ENCODE measurements at regions not wholly inside any gene's neighbourhood (a gene's known extent, or its start where the extent isn't known, plus 50 kb on each side); places are given as distances from the start of the nearest gene placed in this dataset.
A peak's percentile ranks its signal among the peaks of the same experiment; 100 is the strongest.

GRCh38 chr9:4921449-4921848, 63.6 kb upstream of the JAK2 start:
- H3K27ac ChIP-seq (ENCODE audit: low read depth, low read length), result no peak overlapping the region
- H3K4me3 ChIP-seq (ENCODE audit: low read length), result no peak overlapping the region
- no peak overlapping the region for H3K27ac Mint-ChIP-seq
- peaks cover 0 to 7% (median 3%) of the 10 kb centered on the region in 3 donors for H3K4me1 Mint-ChIP-seq
- H3K27me3 ChIP-seq (ENCODE audit: insufficient read depth, low read length, poor library complexity, severe bottlenecking), result no peaks in the 10 kb centered on the region
- ChIA-PET CTCF (no interaction called here), POLR2A (no interaction called here)
- H3K4me1 ChIP-seq (ENCODE audit: insufficient read depth, low read length), result no peaks in the 10 kb centered on the region
- H3K36me3 ChIP-seq (ENCODE audit: insufficient read depth, low read length), result no peaks in the 10 kb centered on the region
- DNase-seq, result no peak
- H3K4me3 Mint-ChIP-seq, result no peak overlapping the region
- no peaks in the 10 kb centered on the region for H3K9me3 Mint-ChIP-seq
- H3K27me3 Mint-ChIP-seq, result no peaks in the 10 kb centered on the region
- H3K36me3 Mint-ChIP-seq, result peaks cover 0 to 4% (median 1%) of the 10 kb centered on the region in 3 donors
- no peaks in the 10 kb centered on the region for H3K9me3 ChIP-seq (ENCODE audit: low read length)

- peaks cover 0 to 4% (median 1%) of the 10 kb centered on the region in 3 donors for H3K36me3 Mint-ChIP-seq
- no peak for DNase-seq
- no peak overlapping the region for H3K4me3 Mint-ChIP-seq
- Histone ChIP-seq H3K36me3 (ENCODE audit: insufficient read depth, low read length) (no peaks in the 10 kb centered on the region), H3K9me3 (ENCODE audit: low read length) (no peaks in the 10 kb centered on the region), H3K27me3 (ENCODE audit: insufficient read depth, low read length, poor library complexity, severe bottlenecking) (no peaks in the 10 kb centered on the region), H3K27ac (ENCODE audit: low read depth, low read length) (no peak overlapping the region), H3K4me3 (ENCODE audit: low read length) (no peak overlapping the region), H3K4me1 (ENCODE audit: insufficient read depth, low read length) (no peaks in the 10 kb centered on the region)
- CTCF ChIA-PET, result no interaction called here
- POLR2A ChIA-PET, result no interaction called here
- no peak overlapping the region for H3K27ac Mint-ChIP-seq
- peaks cover 0 to 7% (median 3%) of the 10 kb centered on the region in 3 donors for H3K4me1 Mint-ChIP-seq
- peaks cover 0 to 2% of the 10 kb centered on the region in 2 donors for H3K27me3 Mint-ChIP-seq
- H3K9me3 Mint-ChIP-seq, result no peaks in the 10 kb centered on the region
These were observed 63.0 kb upstream of the JAK2 start for GRCh38 chr9:4922101-4922500.

- no peak overlapping the region for H3K4me3 Mint-ChIP-seq
- no peaks in the 10 kb centered on the region for H3K9me3 ChIP-seq (ENCODE audit: low read length)
- H3K4me1 Mint-ChIP-seq, result peaks cover 0 to 7% (median 3%) of the 10 kb centered on the region in 3 donors
- no peak for DNase-seq
- H3K4me1 ChIP-seq (ENCODE audit: insufficient read depth, low read length), result no peaks in the 10 kb centered on the region
- no peaks in the 10 kb centered on the region for H3K36me3 ChIP-seq (ENCODE audit: insufficient read depth, low read length)
- H3K4me3 ChIP-seq (ENCODE audit: low read length), result no peak overlapping the region
- peaks cover 0 to 2% of the 10 kb centered on the region in 2 donors for H3K27me3 Mint-ChIP-seq
- no peaks in the 10 kb centered on the region for H3K9me3 Mint-ChIP-seq
- POLR2A ChIA-PET, result no interaction called here
- peaks cover 0 to 1% (median under 1%) of the 10 kb centered on the region in 3 donors for H3K36me3 Mint-ChIP-seq
- no peaks in the 10 kb centered on the region for H3K27me3 ChIP-seq (ENCODE audit: insufficient read depth, low read length, poor library complexity, severe bottlenecking)
- CTCF ChIA-PET, result interaction anchor here (2.5 kb wide), 1 partner anchor 160 kb away, joined by 14 read pairs; no protein-coding TSS in a partner anchor
- no peak overlapping the region for H3K27ac ChIP-seq (ENCODE audit: low read depth, low read length)
- no peak overlapping the region for H3K27ac Mint-ChIP-seq
These were observed 62.3 kb upstream of the JAK2 start for GRCh38 chr9:4922730-4923129.

GRCh38 chr9:4923141-4923540, 61.9 kb upstream of the JAK2 start:
- ChIA-PET CTCF (interaction anchor here (1.1 to 2.5 kb wide), 3 partner anchors 161 to 318 kb away, joined by 3 to 14 read pairs (median 10); no protein-coding TSS in a partner anchor), POLR2A (no interaction called here)
- H3K27me3 Mint-ChIP-seq, result peaks cover 0 to 2% of the 10 kb centered on the region in 2 donors
- no peaks in the 10 kb centered on the region for H3K27me3 ChIP-seq (ENCODE audit: insufficient read depth, low read length, poor library complexity, severe bottlenecking)
- peaks cover 0 to 7% (median 3%) of the 10 kb centered on the region in 3 donors for H3K4me1 Mint-ChIP-seq
- no peak overlapping the region for H3K27ac ChIP-seq (ENCODE audit: low read depth, low read length)
- peaks cover 0 to 1% (median 0%) of the 10 kb centered on the region in 3 donors for H3K36me3 Mint-ChIP-seq
- no peak overlapping the region for H3K27ac Mint-ChIP-seq
- no peaks in the 10 kb centered on the region for H3K36me3 ChIP-seq (ENCODE audit: insufficient read depth, low read length)
- no peaks in the 10 kb centered on the region for H3K4me1 ChIP-seq (ENCODE audit: insufficient read depth, low read length)
- no peaks in the 10 kb centered on the region for H3K9me3 Mint-ChIP-seq
- H3K9me3 ChIP-seq (ENCODE audit: low read length), result no peaks in the 10 kb centered on the region
- DNase-seq, result no peak
- no peak overlapping the region for H3K4me3 Mint-ChIP-seq
- H3K4me3 ChIP-seq (ENCODE audit: low read length), result no peak overlapping the region

- H3K27me3 ChIP-seq (ENCODE audit: insufficient read depth, low read length, poor library complexity, severe bottlenecking), result no peaks in the 10 kb centered on the region
- POLR2A ChIA-PET, result no interaction called here
- CTCF ChIA-PET, result interaction anchor here (0.7 to 2.5 kb wide), 8 partner anchors 53 to 319 kb away, joined by 3 to 14 read pairs (median 3); no protein-coding TSS in a partner anchor
- Mint-ChIP-seq H3K27me3 (peaks cover 0 to 2% of the 10 kb centered on the region in 2 donors), H3K36me3 (peaks cover 0 to 1% (median 0%) of the 10 kb centered on the region in 3 donors), H3K9me3 (no peaks in the 10 kb centered on the region), H3K4me3 (no peak overlapping the region), H3K4me1 (peaks cover 0 to 7% (median 3%) of the 10 kb centered on the region in 3 donors), H3K27ac (peak overlapping the region in 1 of 8 donors; percentile 39)
- H3K36me3 ChIP-seq (ENCODE audit: insufficient read depth, low read length), result no peaks in the 10 kb centered on the region
- DNase-seq, result peak in 2 of 5 donors; percentile 8 to 21
- H3K27ac ChIP-seq (ENCODE audit: low read depth, low read length), result no peak overlapping the region
- no peak overlapping the region for H3K4me3 ChIP-seq (ENCODE audit: low read length)
- H3K4me1 ChIP-seq (ENCODE audit: insufficient read depth, low read length), result no peaks in the 10 kb centered on the region
- H3K9me3 ChIP-seq (ENCODE audit: low read length), result no peaks in the 10 kb centered on the region
These were observed 61.2 kb upstream of the JAK2 start for GRCh38 chr9:4923580-4924544.

- DNase-seq, result no peak
- H3K27ac Mint-ChIP-seq, result no peak overlapping the region
- Histone ChIP-seq H3K4me1 (ENCODE audit: insufficient read depth, low read length) (no peaks in the 10 kb centered on the region), H3K27me3 (ENCODE audit: insufficient read depth, low read length, poor library complexity, severe bottlenecking) (no peaks in the 10 kb centered on the region), H3K4me3 (ENCODE audit: low read length) (no peak overlapping the region), H3K36me3 (ENCODE audit: insufficient read depth, low read length) (no peaks in the 10 kb centered on the region), H3K27ac (ENCODE audit: low read depth, low read length) (no peak overlapping the region), H3K9me3 (ENCODE audit: low read length) (no peaks in the 10 kb centered on the region)
- H3K4me1 Mint-ChIP-seq, result peaks cover 0 to 7% (median 3%) of the 10 kb centered on the region in 3 donors
- H3K9me3 Mint-ChIP-seq, result no peaks in the 10 kb centered on the region
- H3K4me3 Mint-ChIP-seq, result no peak overlapping the region
- POLR2A ChIA-PET, result no interaction called here
- H3K36me3 Mint-ChIP-seq, result peaks cover 0 to 1% (median 0%) of the 10 kb centered on the region in 3 donors
- CTCF ChIA-PET, result no interaction called here
- H3K27me3 Mint-ChIP-seq, result peaks cover 0 to 2% of the 10 kb centered on the region in 2 donors
These were observed 58.8 kb upstream of the JAK2 start for GRCh38 chr9:4926239-4926638.

GRCh38 chr9:4927043-4927471, 58.0 kb upstream of the JAK2 start:
- H3K9me3 Mint-ChIP-seq, result no peaks in the 10 kb centered on the region
- H3K4me1 Mint-ChIP-seq, result peaks cover 0 to 7% (median 3%) of the 10 kb centered on the region in 3 donors
- Histone ChIP-seq H3K4me1 (ENCODE audit: insufficient read depth, low read length) (no peaks in the 10 kb centered on the region), H3K36me3 (ENCODE audit: insufficient read depth, low read length) (no peaks in the 10 kb centered on the region), H3K27ac (ENCODE audit: low read depth, low read length) (peak overlapping the region; percentile 45), H3K4me3 (ENCODE audit: low read length) (no peak overlapping the region), H3K27me3 (ENCODE audit: insufficient read depth, low read length, poor library complexity, severe bottlenecking) (no peaks in the 10 kb centered on the region), H3K9me3 (ENCODE audit: low read length) (no peaks in the 10 kb centered on the region)
- peak overlapping the region in 1 of 8 donors; percentile 28 for H3K27ac Mint-ChIP-seq
- DNase-seq, result no peak
- ChIA-PET CTCF (no interaction called here), POLR2A (no interaction called here)
- H3K36me3 Mint-ChIP-seq, result peaks cover 0 to 3% (median 0%) of the 10 kb centered on the region in 3 donors
- H3K27me3 Mint-ChIP-seq, result peaks cover 0 to 4% of the 10 kb centered on the region in 2 donors
- no peak overlapping the region for H3K4me3 Mint-ChIP-seq

- Histone ChIP-seq H3K27ac (ENCODE audit: low read depth, low read length) (peak overlapping the region; percentile 45), H3K4me3 (ENCODE audit: low read length) (no peak overlapping the region), H3K27me3 (ENCODE audit: insufficient read depth, low read length, poor library complexity, severe bottlenecking) (no peaks in the 10 kb centered on the region), H3K4me1 (ENCODE audit: insufficient read depth, low read length) (no peaks in the 10 kb centered on the region), H3K36me3 (ENCODE audit: insufficient read depth, low read length) (no peaks in the 10 kb centered on the region), H3K9me3 (ENCODE audit: low read length) (no peaks in the 10 kb centered on the region)
- no peak for DNase-seq
- no peak overlapping the region for H3K27ac Mint-ChIP-seq
- peaks cover 0 to 4% of the 10 kb centered on the region in 2 donors for H3K27me3 Mint-ChIP-seq
- CTCF ChIA-PET, result no interaction called here
- peaks cover 0 to 7% (median 3%) of the 10 kb centered on the region in 3 donors for H3K4me1 Mint-ChIP-seq
- POLR2A ChIA-PET, result no interaction called here
- H3K9me3 Mint-ChIP-seq, result no peaks in the 10 kb centered on the region
- H3K36me3 Mint-ChIP-seq, result peaks cover 0 to 3% (median 0%) of the 10 kb centered on the region in 3 donors
- H3K4me3 Mint-ChIP-seq, result no peak overlapping the region
These were observed 57.4 kb upstream of the JAK2 start for GRCh38 chr9:4927701-4928100.

Data from CD8-positive, alpha-beta memory T cell (primary cell).